MM.1S (cell line): ENCODE measurements at regions not wholly inside any gene's neighbourhood (a gene's known extent, or its start where the extent isn't known, plus 50 kb on each side); places are given as distances from the start of the nearest gene placed in this dataset.

ENCODE experiments used
- DNase-seq: peaks from one replicate; pipeline ENCODE4 v3.0.0-alpha.2; 2015
- H2AFZ ChIP-seq: fragments of 300-600 bp; sonication (generic); 2 replicates; pipeline ENCODE4 v1.6.0; 2016; ENCODE audit warnings: antibody characterized with exemption, low read length
- H3F3A ChIP-seq: fragments of 300-600 bp; sonication (generic); 2 replicates; pipeline ENCODE4 v1.6.1; 2016; ENCODE audit warnings: mild to moderate bottlenecking, antibody characterized with exemption, low read length, moderate library complexity, mixed read lengths; ENCODE audit not compliant: insufficient read depth
- H3K27ac ChIP-seq: fragments of 300-600 bp; sonication (generic); 2 replicates; pipeline ENCODE4 v1.5.1; 2016; ENCODE audit warnings: mild to moderate bottlenecking, low read length
- H3K27me3 ChIP-seq: fragments of 300-600 bp; sonication (generic); replicated peaks from 2 replicates; pipeline ENCODE4 v1.6.0; 2016; ENCODE audit warnings: low read length; ENCODE audit not compliant: insufficient read depth
- H3K36me3 ChIP-seq: fragments of 300-600 bp; sonication (generic); replicated peaks from 2 replicates; pipeline ENCODE4 v1.6.1; 2016; ENCODE audit warnings: mild to moderate bottlenecking, low read length, mixed read lengths; ENCODE audit not compliant: insufficient read depth
- H3K4me1 ChIP-seq: fragments of 300-600 bp; sonication (generic); 2 replicates; pipeline ENCODE4 v1.6.1; 2016; ENCODE audit warnings: low read length, mixed read lengths
- H3K4me2 ChIP-seq: fragments of 300-600 bp; sonication (generic); 2 replicates; pipeline ENCODE4 v1.6.0; 2016; ENCODE audit warnings: low read depth, low read length
- H3K4me3 ChIP-seq: fragments of 300-600 bp; sonication (generic); 2 replicates; pipeline ENCODE4 v1.5.1; 2016; ENCODE audit warnings: low read length, mixed read lengths
- H3K79me2 ChIP-seq: fragments of 300-600 bp; sonication (generic); 2 replicates; pipeline ENCODE4 v1.6.1; 2016; ENCODE audit warnings: mixed run types, low read length, mixed read lengths
- H3K9ac ChIP-seq: fragments of 300-600 bp; sonication (generic); 2 replicates; pipeline ENCODE4 v1.6.1; 2016; ENCODE audit warnings: low read length, mixed read lengths
- H3K9me2 ChIP-seq: fragments of 300-600 bp; sonication (generic); replicated peaks from 2 replicates; pipeline ENCODE4 v1.6.1; 2016; ENCODE audit warnings: mild to moderate bottlenecking, low read length, mixed read lengths; ENCODE audit not compliant: insufficient read depth
- H3K9me3 ChIP-seq: fragments of 300-600 bp; sonication (generic); replicated peaks from 2 replicates; pipeline ENCODE4 v1.6.1; 2016; ENCODE audit warnings: mild to moderate bottlenecking, low read length, mixed read lengths; ENCODE audit not compliant: insufficient read depth
- H4K20me1 ChIP-seq: fragments of 300-600 bp; sonication (generic); 2 replicates; pipeline ENCODE4 v1.6.1; 2016; ENCODE audit warnings: mild to moderate bottlenecking, low read length, moderate library complexity, mixed read lengths; ENCODE audit not compliant: insufficient read depth
- CTCF ChIP-seq: fragments of 300-600 bp; sonication (generic); IDR thresholded peaks from 2 replicates; pipeline ENCODE4 v1.5.1; 2016; ENCODE audit warnings: antibody characterized with exemption, low read length, mixed read lengths
- EZH2 ChIP-seq: fragments of 300-600 bp; sonication (generic); optimal IDR thresholded peaks from 2 replicates; pipeline ENCODE3; 2017; ENCODE audit warnings: low read depth, mild to moderate bottlenecking, antibody characterized with exemption, low read length, mixed read lengths
- EZH2phosphoT487 ChIP-seq: fragments of 300-600 bp; sonication (generic); IDR thresholded peaks from 2 replicates; pipeline ENCODE4 v1.6.1; 2018; ENCODE audit warnings: antibody characterized with exemption, low read length

GRCh38 chr10:109622566-109622965 lies 300.7 kb downstream of the XPNPEP1 start:
- H3K9ac ChIP-seq = no peak overlapping the region
- no peaks in the 10 kb centered on the region for H3K9me2 ChIP-seq
- TF ChIP-seq CTCF (no peak), EZH2phosphoT487 (no peak), EZH2 (no peak)
- H3F3A ChIP-seq = no peaks in the 10 kb centered on the region
- no peak overlapping the region for H3K27ac ChIP-seq
- H4K20me1 ChIP-seq = no peaks in the 10 kb centered on the region
- H3K9me3 ChIP-seq = no peaks in the 10 kb centered on the region
- H3K79me2 ChIP-seq = no peaks in the 10 kb centered on the region
- no peak overlapping the region for H3K4me2 ChIP-seq
- H3K4me1 ChIP-seq = no peaks in the 10 kb centered on the region
- H3K27me3 ChIP-seq = no peaks in the 10 kb centered on the region
- no peaks in the 10 kb centered on the region for H3K36me3 ChIP-seq
- H2AFZ ChIP-seq = no peak overlapping the region
- DNase-seq = no peak
- no peak overlapping the region for H3K4me3 ChIP-seq

- Histone ChIP-seq H3K4me1 (no peaks in the 10 kb centered on the region), H3K79me2 (no peaks in the 10 kb centered on the region), H3K4me2 (no peak overlapping the region), H3K9me3 (no peaks in the 10 kb centered on the region), H2AFZ (no peak overlapping the region), H3K27ac (no peak overlapping the region), H3F3A (no peaks in the 10 kb centered on the region), H4K20me1 (no peaks in the 10 kb centered on the region), H3K4me3 (no peak overlapping the region), H3K9ac (no peak overlapping the region), H3K9me2 (no peaks in the 10 kb centered on the region), H3K27me3 (no peaks in the 10 kb centered on the region), H3K36me3 (no peaks in the 10 kb centered on the region)
- TF ChIP-seq EZH2 (no peak), EZH2phosphoT487 (no peak), CTCF (no peak)
- no peak for DNase-seq
Measured at GRCh38 chr10:109620396-109620795, 302.9 kb downstream of the XPNPEP1 start.

- H3K79me2 ChIP-seq = no peaks in the 10 kb centered on the region
- no peak overlapping the region for H3K9ac ChIP-seq
- TF ChIP-seq EZH2 (no peak), CTCF (no peak), EZH2phosphoT487 (no peak)
- no peaks in the 10 kb centered on the region for H3K9me2 ChIP-seq
- no peaks in the 10 kb centered on the region for H3K36me3 ChIP-seq
- no peak overlapping the region for H3K27ac ChIP-seq
- DNase-seq = no peak
- no peak overlapping the region for H3K4me2 ChIP-seq
- H3K27me3 ChIP-seq = no peaks in the 10 kb centered on the region
- no peaks in the 10 kb centered on the region for H3F3A ChIP-seq
- no peaks in the 10 kb centered on the region for H3K4me1 ChIP-seq
- H2AFZ ChIP-seq = no peak overlapping the region
- no peaks in the 10 kb centered on the region for H4K20me1 ChIP-seq
- H3K4me3 ChIP-seq = no peak overlapping the region
- H3K9me3 ChIP-seq = no peaks in the 10 kb centered on the region
Measured at GRCh38 chr10:109619914-109620313, 303.4 kb downstream of the XPNPEP1 start.
